DOHH2 (cell line): ENCODE measurements at regions not wholly inside any gene's neighbourhood (a gene's known extent, or its start where the extent isn't known, plus 50 kb on each side); places are given as distances from the start of the nearest gene placed in this dataset.

Experiments used
- H3F3A ChIP-seq: fragments of 200-600 bp; sonication (generic), shearing (Covaris generic); 2 replicates; pipeline ENCODE4 v1.6.0; 2016; ENCODE audit warnings: antibody characterized with exemption, mild to moderate bottlenecking; ENCODE audit not compliant: control insufficient read depth, insufficient read depth
- H3K27ac ChIP-seq: fragments of 200-600 bp; sonication (generic); 2 replicates; pipeline ENCODE4 v1.5.1; 2014; ENCODE audit warnings: low read depth, mild to moderate bottlenecking, low read length, moderate library complexity
- H3K27me3 ChIP-seq: fragments of 200-600 bp; sonication (generic); 2 replicates; pipeline ENCODE4 v1.6.1; 2014; ENCODE audit warnings: mild to moderate bottlenecking, low read length, mixed read lengths; ENCODE audit not compliant: control insufficient read depth
- H3K36me3 ChIP-seq: fragments of 200-600 bp; sonication (generic); 2 replicates; pipeline ENCODE4 v1.6.1; 2014; ENCODE audit warnings: mild to moderate bottlenecking, low read length, moderate library complexity, mixed read lengths; ENCODE audit not compliant: control insufficient read depth
- H3K4me1 ChIP-seq: fragments of 200-600 bp; sonication (generic); 2 replicates; pipeline ENCODE4 v1.6.1; 2014; ENCODE audit warnings: mild to moderate bottlenecking, low read length, mixed read lengths; ENCODE audit not compliant: control insufficient read depth
- H3K4me2 ChIP-seq: fragments of 200-600 bp; sonication (generic); 2 replicates; pipeline ENCODE4 v1.6.0; 2014; ENCODE audit warnings: mild to moderate bottlenecking, low read length, moderate library complexity
- H3K4me3 ChIP-seq: fragments of 200-600 bp; sonication (generic); 2 replicates; pipeline ENCODE4 v1.5.1; 2014; ENCODE audit warnings: mild to moderate bottlenecking, low read length, mixed read lengths
- H3K79me2 ChIP-seq: fragments of 200-600 bp; sonication (generic); 2 replicates; pipeline ENCODE4 v1.6.1; 2014; ENCODE audit warnings: mild to moderate bottlenecking, low read length, mixed read lengths; ENCODE audit not compliant: control insufficient read depth
- H3K9me2 ChIP-seq: fragments of 200-600 bp; sonication (generic); replicated peaks from 2 replicates; pipeline ENCODE4 v1.6.1; 2014; ENCODE audit warnings: mild to moderate bottlenecking, low read length, mixed read lengths; ENCODE audit not compliant: control insufficient read depth
- H3K9me3 ChIP-seq: fragments of 200-600 bp; sonication (generic); 2 replicates; pipeline ENCODE4 v1.6.1; 2014; ENCODE audit warnings: antibody characterized with exemption, low read length, mixed read lengths; ENCODE audit not compliant: control insufficient read depth, insufficient read depth
- H4K20me1 ChIP-seq: fragments of 200-600 bp; sonication (generic); 2 replicates; pipeline ENCODE4 v1.6.0; 2014; ENCODE audit warnings: low read depth, mild to moderate bottlenecking, antibody characterized with exemption, low read length, moderate library complexity; ENCODE audit not compliant: control insufficient read depth, insufficient read depth
- EZH2phosphoT487 ChIP-seq: fragments of 200-600 bp; sonication (generic); IDR thresholded peaks from 2 replicates; pipeline ENCODE4 v1.6.1; 2017; ENCODE audit warnings: borderline replicate concordance, mild to moderate bottlenecking, antibody characterized with exemption, low read length, moderate library complexity, mixed read lengths
- TF ChIP-seq, protein P1 (sequence below): fragments of 200-600 bp; sonication (generic); IDR thresholded peaks from one replicate; pipeline ENCODE4 v1.5.1; 2014; ENCODE audit warnings: antibody characterized with exemption, mild to moderate bottlenecking, low read depth, low read length; ENCODE audit not compliant: poor library complexity, severe bottlenecking

DNA sequence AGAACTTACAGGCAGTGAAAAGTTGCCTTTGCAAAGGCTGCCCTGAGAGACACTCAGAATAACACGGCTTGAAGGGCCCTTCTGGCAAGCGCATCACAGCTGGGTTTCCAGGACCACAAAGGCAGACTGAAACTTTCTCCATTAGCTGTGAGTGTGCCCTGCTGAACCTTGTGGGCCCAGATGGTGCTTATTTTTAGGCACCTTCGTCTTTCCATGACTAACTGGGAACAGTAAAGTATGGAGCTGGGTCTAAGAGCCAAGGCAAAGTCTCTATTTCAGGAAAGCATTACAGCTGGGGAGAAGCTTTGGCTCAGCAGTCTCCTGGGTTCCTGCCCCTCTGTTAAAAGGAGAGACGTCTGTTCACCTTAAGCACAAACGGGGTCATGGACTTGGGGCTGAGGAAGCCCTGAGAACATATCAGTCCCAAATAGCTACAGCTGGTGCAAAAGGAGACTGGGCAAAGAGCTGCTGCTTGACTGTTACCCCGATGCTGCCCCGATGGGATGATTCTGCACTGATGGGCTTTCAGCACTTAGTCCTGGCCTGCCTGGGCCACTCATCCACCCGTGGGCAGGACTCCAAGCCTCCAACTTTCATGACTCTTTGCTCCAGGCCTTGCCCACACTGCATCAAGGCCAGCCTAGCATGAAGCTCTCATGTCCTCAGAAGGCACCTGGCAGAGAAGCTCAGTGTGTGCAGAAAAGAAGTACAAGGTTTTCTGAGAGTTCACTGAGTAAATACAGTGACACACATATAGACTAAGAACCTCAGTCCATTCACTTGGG lies 248.3 kb downstream of the PHLDA1 start:
- Histone ChIP-seq H3K79me2 (no peaks in the 10 kb centered on the region), H3K27me3 (no peaks in the 10 kb centered on the region), H3K4me2 (no peak overlapping the region), H3F3A (no peaks in the 10 kb centered on the region), H3K4me1 (no peaks in the 10 kb centered on the region), H3K4me3 (no peak overlapping the region), H3K27ac (no peak overlapping the region), H4K20me1 (no peaks in the 10 kb centered on the region), H3K36me3 (no peaks in the 10 kb centered on the region), H3K9me3 (no peaks in the 10 kb centered on the region), H3K9me2 (no peaks in the 10 kb centered on the region)
- TF ChIP-seq EZH2phosphoT487, result no peak
- TF ChIP-seq, protein P1, sequence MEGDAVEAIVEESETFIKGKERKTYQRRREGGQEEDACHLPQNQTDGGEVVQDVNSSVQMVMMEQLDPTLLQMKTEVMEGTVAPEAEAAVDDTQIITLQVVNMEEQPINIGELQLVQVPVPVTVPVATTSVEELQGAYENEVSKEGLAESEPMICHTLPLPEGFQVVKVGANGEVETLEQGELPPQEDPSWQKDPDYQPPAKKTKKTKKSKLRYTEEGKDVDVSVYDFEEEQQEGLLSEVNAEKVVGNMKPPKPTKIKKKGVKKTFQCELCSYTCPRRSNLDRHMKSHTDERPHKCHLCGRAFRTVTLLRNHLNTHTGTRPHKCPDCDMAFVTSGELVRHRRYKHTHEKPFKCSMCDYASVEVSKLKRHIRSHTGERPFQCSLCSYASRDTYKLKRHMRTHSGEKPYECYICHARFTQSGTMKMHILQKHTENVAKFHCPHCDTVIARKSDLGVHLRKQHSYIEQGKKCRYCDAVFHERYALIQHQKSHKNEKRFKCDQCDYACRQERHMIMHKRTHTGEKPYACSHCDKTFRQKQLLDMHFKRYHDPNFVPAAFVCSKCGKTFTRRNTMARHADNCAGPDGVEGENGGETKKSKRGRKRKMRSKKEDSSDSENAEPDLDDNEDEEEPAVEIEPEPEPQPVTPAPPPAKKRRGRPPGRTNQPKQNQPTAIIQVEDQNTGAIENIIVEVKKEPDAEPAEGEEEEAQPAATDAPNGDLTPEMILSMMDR, result no peak

DNA sequence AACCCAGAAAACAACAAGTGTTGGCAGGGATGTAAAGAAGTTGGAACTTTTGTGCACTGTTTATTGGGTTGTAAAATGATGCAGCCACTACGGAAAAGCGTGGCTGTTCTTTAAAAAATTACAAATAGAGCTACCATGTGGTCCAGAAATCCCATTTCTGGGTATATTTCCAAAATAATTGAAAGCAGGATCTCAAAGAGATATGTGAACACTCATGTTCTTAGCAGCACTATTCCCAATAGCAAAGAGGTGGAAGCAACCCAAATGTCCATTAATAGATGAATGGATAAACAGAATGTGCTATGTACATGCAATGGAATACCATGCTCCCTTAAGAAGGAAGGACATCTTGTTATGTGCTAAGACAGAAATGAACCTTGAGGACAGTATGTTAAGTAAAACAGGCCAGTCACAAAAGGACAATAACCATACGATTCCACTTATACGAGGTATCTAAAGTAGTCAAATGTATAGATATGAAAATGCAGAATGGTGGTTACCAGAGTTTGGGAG lies 249.5 kb downstream of the PHLDA1 start:
- no peak for TF ChIP-seq EZH2phosphoT487
- TF ChIP-seq, protein P1, result no peak
- Histone ChIP-seq H3F3A (no peaks in the 10 kb centered on the region), H3K36me3 (no peaks in the 10 kb centered on the region), H3K4me1 (no peaks in the 10 kb centered on the region), H3K27ac (no peak overlapping the region), H3K9me2 (no peaks in the 10 kb centered on the region), H4K20me1 (no peaks in the 10 kb centered on the region), H3K4me2 (no peak overlapping the region), H3K79me2 (no peaks in the 10 kb centered on the region), H3K4me3 (no peak overlapping the region), H3K9me3 (no peaks in the 10 kb centered on the region), H3K27me3 (no peaks in the 10 kb centered on the region)

DNA sequence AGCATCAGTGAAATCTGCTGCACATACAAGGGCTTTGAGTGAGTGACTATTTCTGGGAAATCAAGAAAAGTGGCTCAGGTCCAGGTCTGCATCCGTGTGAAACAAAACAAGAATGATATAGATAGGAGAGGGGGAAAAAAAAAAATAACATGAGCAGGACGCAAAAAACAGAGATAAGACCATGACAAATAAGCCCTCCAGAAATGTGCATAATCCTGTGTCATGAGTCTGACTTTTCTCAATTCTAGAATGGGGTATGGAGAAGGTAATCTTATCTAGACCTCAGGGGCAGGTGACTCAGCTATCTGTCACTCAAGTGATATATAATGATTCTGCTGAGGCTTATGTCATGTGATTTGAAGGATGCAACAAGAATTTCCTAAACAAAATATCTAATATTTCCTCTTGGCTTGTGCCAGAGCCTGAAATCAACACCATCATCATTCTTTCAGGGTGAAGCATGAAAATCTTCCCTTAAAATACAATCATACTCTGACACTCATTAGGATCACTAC lies 250.0 kb downstream of the PHLDA1 start:
- no peaks in the 10 kb centered on the region for H3K27me3 ChIP-seq
- TF ChIP-seq, protein P1, result no peak
- TF ChIP-seq EZH2phosphoT487, result no peak
- no peaks in the 10 kb centered on the region for H3K79me2 ChIP-seq
- no peaks in the 10 kb centered on the region for H3K9me3 ChIP-seq
- no peak overlapping the region for H3K27ac ChIP-seq
- no peaks in the 10 kb centered on the region for H3K4me1 ChIP-seq
- H3K4me3 ChIP-seq, result no peak overlapping the region
- no peaks in the 10 kb centered on the region for H3K36me3 ChIP-seq
- H3K9me2 ChIP-seq, result no peaks in the 10 kb centered on the region
- H4K20me1 ChIP-seq, result no peaks in the 10 kb centered on the region
- H3F3A ChIP-seq, result no peaks in the 10 kb centered on the region
- H3K4me2 ChIP-seq, result no peak overlapping the region
